ENCODE measurements at regions not wholly inside any gene's neighbourhood (a gene's known extent, or its start where the extent isn't known, plus 50 kb on each side); places are given as distances from the start of the nearest gene placed in this dataset.

DNA sequence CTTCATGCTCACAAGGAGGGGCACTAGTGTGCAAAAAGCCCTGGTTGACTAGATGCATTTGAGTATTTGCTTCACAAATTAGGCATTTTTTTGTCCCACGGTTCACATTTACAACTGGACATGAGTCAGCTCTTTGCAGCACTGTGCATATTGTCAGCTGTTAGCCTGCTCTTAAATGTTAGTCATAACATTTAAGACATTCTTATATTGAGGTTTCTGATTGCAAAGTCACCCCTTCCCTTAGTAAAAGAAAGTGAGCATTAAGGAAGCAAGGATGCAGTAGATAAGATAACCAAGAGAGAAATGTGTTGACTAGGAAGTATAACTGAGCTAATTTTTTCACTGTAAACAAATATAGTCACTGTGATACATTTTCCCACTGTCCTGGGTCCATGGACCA lies 132.6 kb upstream of the CTTNBP2NL start:
- CTCF ChIA-PET, result interaction anchor here (1.7 kb wide), 1 partner anchor 36 kb away, joined by 4 read pairs; no protein-coding TSS in a partner anchor
- POLR2A ChIA-PET, result no interaction called here
- Histone ChIP-seq H3K27ac (ENCODE audit: extremely low read depth, low read depth, low read length) (no peak overlapping the region), H3K36me3 (ENCODE audit: control insufficient read depth in 2 of 2, insufficient read depth in 1 of 2, low read length in 2 of 2) (no peaks in the 10 kb centered on the region), H3K4me3 (ENCODE audit: low read depth, low read length) (no peak overlapping the region), H3K4me1 (ENCODE audit: control insufficient read depth, insufficient read depth, low read length) (no peaks in the 10 kb centered on the region), H3K9me3 (ENCODE audit: control insufficient read depth, insufficient read depth, low read depth, low read length) (no peaks in the 10 kb centered on the region)
- TF ChIP-seq ZBTB1 (tag by site-specific recombination; IDR thresholded peaks at IDR 0.05), result no peak
- TF ChIP-seq ZFP37 (tag by site-specific recombination; IDR thresholded peaks at IDR 0.05), result no peak
- no peak for TF ChIP-seq ZNF585B (tag by site-specific recombination; IDR thresholded peaks at IDR 0.05)
- TF ChIP-seq ZNF24 (tag by site-specific recombination; IDR thresholded peaks at IDR 0.05), result no peak
- TF ChIP-seq ZNF701 (tag by site-specific recombination; IDR thresholded peaks at IDR 0.05), result no peak
- TF ChIP-seq TCF7L2 (IDR thresholded peaks at IDR 0.05; ENCODE audit: borderline replicate concordance, low read depth, low read length), result no peak
- no peak for TF ChIP-seq ZNF426 (tag by site-specific recombination; IDR thresholded peaks at IDR 0.05)
- TF ChIP-seq ZBTB20 (tag by site-specific recombination; IDR thresholded peaks at IDR 0.05), result no peak
- TF ChIP-seq ZEB2 (tag by site-specific recombination; IDR thresholded peaks at IDR 0.05), result no peak
- TF ChIP-seq MYNN (tag by site-specific recombination; IDR thresholded peaks at IDR 0.05; ENCODE audit: borderline replicate concordance), result no peak
- TF ChIP-seq ZNF423 (tag by site-specific recombination; IDR thresholded peaks at IDR 0.05), result no peak
- no peak for TF ChIP-seq ZNF341 (tag by site-specific recombination; IDR thresholded peaks at IDR 0.05; ENCODE audit: low read depth)

DNA sequence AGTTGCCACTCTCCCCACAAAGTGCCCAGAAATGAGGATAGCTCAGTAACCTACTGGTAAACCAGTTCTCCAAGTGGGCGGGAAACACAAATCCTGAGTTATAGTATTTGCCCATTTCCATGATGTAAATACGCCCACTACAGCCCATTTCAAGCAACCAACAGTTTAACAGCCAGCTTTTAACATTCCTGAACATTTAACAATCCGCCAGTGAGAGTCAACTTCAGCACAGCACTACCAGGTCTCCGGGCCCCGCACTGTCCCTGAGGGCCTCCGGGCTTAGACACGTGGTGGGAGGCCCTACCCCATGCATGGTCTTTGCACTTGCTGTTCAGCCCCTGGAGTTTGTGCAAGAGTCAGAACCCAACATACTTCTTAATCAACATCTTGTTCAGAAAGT lies 132.0 kb upstream of the CTTNBP2NL start:
- H3K27ac ChIP-seq (ENCODE audit: extremely low read depth, low read depth, low read length), result no peak overlapping the region

DNA sequence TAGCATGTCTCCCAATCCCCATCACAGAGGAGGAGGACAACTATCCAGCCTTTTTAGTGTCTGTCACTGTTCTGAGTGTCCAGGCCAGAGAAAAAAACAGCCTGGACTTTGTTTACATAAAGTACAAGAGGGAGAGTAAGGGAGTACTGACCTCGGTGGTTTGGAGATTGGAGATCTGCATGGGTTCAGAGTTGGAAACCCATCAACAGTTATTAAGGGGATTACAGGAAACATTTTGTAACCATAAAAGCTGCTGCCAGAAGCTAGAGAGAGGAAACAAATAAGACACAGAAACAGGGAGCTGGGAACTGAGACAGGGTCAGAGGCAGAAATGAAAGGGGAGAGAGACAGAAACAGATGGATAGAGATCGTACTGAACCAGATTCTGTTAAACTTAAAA lies 131.5 kb upstream of the CTTNBP2NL start:
- Histone ChIP-seq H3K4me3 (ENCODE audit: low read depth, low read length) (no peak overlapping the region), H3K27ac (ENCODE audit: extremely low read depth, low read depth, low read length) (no peak overlapping the region), H3K4me1 (ENCODE audit: control insufficient read depth, insufficient read depth, low read length) (no peaks in the 10 kb centered on the region), H3K9me3 (ENCODE audit: control insufficient read depth, insufficient read depth, low read depth, low read length) (no peaks in the 10 kb centered on the region), H3K36me3 (ENCODE audit: control insufficient read depth in 2 of 2, insufficient read depth in 1 of 2, low read length in 2 of 2) (no peaks in the 10 kb centered on the region)
- POLR2A ChIA-PET, result no interaction called here
- TF ChIP-seq REPIN1 (tag by site-specific recombination; IDR thresholded peaks at IDR 0.05; ENCODE audit: low read depth) (no peak), ZNF707 (tag by site-specific recombination; IDR thresholded peaks at IDR 0.05) (no peak), ZNF2 (tag by site-specific recombination; IDR thresholded peaks at IDR 0.05) (no peak), ZNF585B (tag by site-specific recombination; IDR thresholded peaks at IDR 0.05) (no peak), ZNF623 (tag by site-specific recombination; IDR thresholded peaks at IDR 0.05) (no peak), ZNF350 (tag by site-specific recombination; IDR thresholded peaks at IDR 0.05) (no peak), KLF7 (tag by site-specific recombination; IDR thresholded peaks at IDR 0.05; ENCODE audit: borderline replicate concordance) (no peak), ZNF560 (tag by site-specific recombination; IDR thresholded peaks at IDR 0.05; ENCODE audit: borderline replicate concordance) (no peak)
- CTCF ChIA-PET, result no interaction called here

More for the DNA sequence above, 132.0 kb upstream of the CTTNBP2NL start:
- Histone ChIP-seq H3K4me3 (ENCODE audit: low read depth, low read length) (no peak overlapping the region), H3K9me3 (ENCODE audit: control insufficient read depth, insufficient read depth, low read depth, low read length) (no peaks in the 10 kb centered on the region), H3K4me1 (ENCODE audit: control insufficient read depth, insufficient read depth, low read length) (no peaks in the 10 kb centered on the region), H3K36me3 (ENCODE audit: control insufficient read depth in 2 of 2, insufficient read depth in 1 of 2, low read length in 2 of 2) (no peaks in the 10 kb centered on the region)
- CTCF ChIA-PET, result no interaction called here
- TF ChIP-seq ZFHX2 (tag by site-specific recombination; conservative IDR thresholded peaks at IDR 0.05), result peak; percentile 42
- TF ChIP-seq ZNF133 (tag by site-specific recombination; IDR thresholded peaks at IDR 0.05), result no peak
- POLR2A ChIA-PET, result no interaction called here

DNA sequence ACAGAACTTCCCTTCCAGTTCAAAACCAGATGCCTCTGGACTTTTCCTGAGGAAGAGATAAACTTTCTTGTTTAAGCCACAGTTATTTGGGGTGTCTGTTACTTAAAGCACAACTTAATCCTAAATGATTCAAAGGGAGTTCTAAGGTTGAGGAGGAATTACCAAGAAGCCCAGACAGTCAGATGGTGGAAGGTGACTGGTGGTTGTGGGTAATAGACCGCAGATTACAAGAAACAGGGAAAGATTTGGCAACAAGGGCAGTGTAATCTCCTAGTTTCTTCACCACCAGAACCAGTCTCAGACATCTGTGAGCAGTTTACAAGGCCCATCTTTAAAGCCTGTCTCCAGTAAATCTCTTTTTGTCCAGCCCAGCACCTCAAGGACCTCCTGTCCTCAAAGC lies 130.1 kb upstream of the CTTNBP2NL start:
- Histone ChIP-seq H3K36me3 (ENCODE audit: control insufficient read depth in 2 of 2, insufficient read depth in 1 of 2, low read length in 2 of 2) (no peaks in the 10 kb centered on the region), H3K9me3 (ENCODE audit: control insufficient read depth, insufficient read depth, low read depth, low read length) (no peaks in the 10 kb centered on the region), H3K4me1 (ENCODE audit: control insufficient read depth, insufficient read depth, low read length) (no peaks in the 10 kb centered on the region), H3K27ac (ENCODE audit: extremely low read depth, low read depth, low read length) (no peak overlapping the region), H3K4me3 (ENCODE audit: low read depth, low read length) (no peak overlapping the region)
- ChIA-PET CTCF (no interaction called here), POLR2A (no interaction called here)
- TF ChIP-seq PRDM1 (tag by site-specific recombination; IDR thresholded peaks at IDR 0.05), result no peak
- no peak for TF ChIP-seq ZFP69B (tag by site-specific recombination; IDR thresholded peaks at IDR 0.05)
- TF ChIP-seq ZNF549 (tag by site-specific recombination; IDR thresholded peaks at IDR 0.05), result no peak
- no peak for TF ChIP-seq MEIS1 (CRISPR knock-in tag; IDR thresholded peaks at IDR 0.05; ENCODE audit: borderline replicate concordance)
- TF ChIP-seq GLI2 (tag by site-specific recombination; IDR thresholded peaks at IDR 0.05; ENCODE audit: borderline replicate concordance, low read depth), result no peak
- no peak for TF ChIP-seq ZNF571 (tag by site-specific recombination; IDR thresholded peaks at IDR 0.05)
- TF ChIP-seq ZNF664 (tag by site-specific recombination; IDR thresholded peaks at IDR 0.05), result no peak
- TF ChIP-seq ZNF624 (tag by site-specific recombination; IDR thresholded peaks at IDR 0.05), result no peak
- no peak for TF ChIP-seq ZNF560 (tag by site-specific recombination; IDR thresholded peaks at IDR 0.05; ENCODE audit: borderline replicate concordance)

Data from HEK293 (cell line).